Heart left ventricle (tissue), 16 donors: ENCODE measurements at regions not wholly inside any gene's neighbourhood (a gene's known extent, or its start where the extent isn't known, plus 50 kb on each side); places are given as distances from the start of the nearest gene placed in this dataset.

Experiments used
- ATAC-seq, 4 donors: fragments of 200-7000 bp; cut with Tn5 transposase; one replicate each; pipeline ENCODE4 v1.9.1; 2020 to 2022; ENCODE audit warnings: moderate library complexity in 4 of 4, mild to moderate bottlenecking in 3 of 4, moderate number of reproducible peaks in 1 of 4
- DNase-seq, 5 donors: peaks; one replicate each; pipeline ENCODE4 v3.0.0-alpha.2; 2020
- H3K27ac ChIP-seq, 12 donors: fragments of 200-600 bp; sonication (generic) in 4 of 12; one replicate each; pipeline versions ENCODE4 v1.5.0 to v1.8.0; 2016 to 2022; ENCODE audit warnings: mild to moderate bottlenecking in 2 of 12
- H3K27me3 ChIP-seq, 9 donors: fragments of 200-600 bp; sonication (generic) in 2 of 9; one replicate each; pipeline versions ENCODE4 v1.5.1 to v1.8.0; 2016 to 2022; ENCODE audit warnings: mild to moderate bottlenecking in 3 of 9
- H3K36me3 ChIP-seq, 9 donors: fragments of 200-600 bp; sonication (generic) in 2 of 9; one replicate each; pipeline versions ENCODE4 v1.5.0 to v1.8.0; 2018 to 2022; ENCODE audit warnings: mild to moderate bottlenecking in 2 of 9
- H3K4me1 ChIP-seq, 12 donors: fragments of 200-600 bp; sonication (generic) in 4 of 12; one replicate each; pipeline versions ENCODE4 v1.5.0 to v1.8.0; 2016 to 2022; ENCODE audit warnings: mild to moderate bottlenecking in 3 of 12
- H3K4me3 ChIP-seq, 12 donors: fragments of 200-600 bp; sonication (generic) in 4 of 12; one replicate each; pipeline versions ENCODE4 v1.5.0 to v1.8.0; 2017 to 2022; ENCODE audit warnings: mild to moderate bottlenecking in 9 of 12, moderate library complexity in 4 of 12
- H3K9me3 ChIP-seq, 12 donors: fragments of 200-600 bp; sonication (generic) in 4 of 12; one replicate each; pipeline versions ENCODE4 v1.5.0 to v1.8.0; 2016 to 2022; ENCODE audit warnings: mild to moderate bottlenecking in 1 of 12
- POLR2A ChIP-seq, 2 donors: fragments of 450-650 bp; IDR thresholded peaks; one replicate each; pipeline ENCODE4 v1.6.1; 2017; ENCODE audit warnings: antibody characterized with exemption in 2 of 2, mild to moderate bottlenecking in 2 of 2, moderate library complexity in 2 of 2
- WGBS, 4 donors: extraction: QIAGEN DNeasy Blood & Tissue Kit in 2 of 4; methylation state at CpG; one replicate each; pipeline versions ENCODE4 v1.1.5 to v1.1.7; 2013 to 2018; 5-methylcytosine and 5-hydroxymethylcytosine counted together
- intact Hi-C, 10 donors: fragments of 100-400 bp; cut with DNase I; formaldehyde crosslinking; loops; one replicate each; pipeline versions ENCODE4 v1.11.1 to v1.14.2; 2022
- TF ChIP-seq, protein P1 (sequence below), 12 donors: fragments of 200-600 bp; sonication (generic) in 4 of 12; IDR thresholded peaks; one replicate each; pipeline versions ENCODE4 v1.5.0 to v1.8.0; 2018 to 2022; ENCODE audit warnings: antibody characterized with exemption in 12 of 12, mild to moderate bottlenecking in 5 of 12
- donor health status: ischemic (EF 13 %, LVEDD 7.1; RV severe dilation, severe dysfunction).
- donor health status: healthy with polysubstance abuse.
- donor health status: DM: no; HTN: yes; CAD: no.
- donor health status: DM: no; HTN: no; CAD: no.
- donor health status: ischemic (EF 25% LVEDD 6.9; RV normal size, moderate dysfunction).
- donor health status: ischemic (EF 25% LVEDD 5.7; RV mildly dilated, moderate dysfunction).
- donor health status: healthy.
- donor health status: DM: yes; HTN: yes; CAD: no.
- donor health status: ischemic (EF 35%, LVEDD 5.7; RV mildly dilated, moderate dysfunction).
- donor health status: nonischemic (EF 11% LVEDD 7.7; RV severe dilation, severe dysfunction).
- donor health status: DM: yes; HTN: yes; CAD: no.
- donor health status: PGD.
- donor health status: ischemic (EF 29% LVEDD 5.4; RV normal size, mild dysfunction).
- donor health status: nonischemic (EF 23%, LVEDD 6.1; RV moderate dilation, normal function).

DNA sequence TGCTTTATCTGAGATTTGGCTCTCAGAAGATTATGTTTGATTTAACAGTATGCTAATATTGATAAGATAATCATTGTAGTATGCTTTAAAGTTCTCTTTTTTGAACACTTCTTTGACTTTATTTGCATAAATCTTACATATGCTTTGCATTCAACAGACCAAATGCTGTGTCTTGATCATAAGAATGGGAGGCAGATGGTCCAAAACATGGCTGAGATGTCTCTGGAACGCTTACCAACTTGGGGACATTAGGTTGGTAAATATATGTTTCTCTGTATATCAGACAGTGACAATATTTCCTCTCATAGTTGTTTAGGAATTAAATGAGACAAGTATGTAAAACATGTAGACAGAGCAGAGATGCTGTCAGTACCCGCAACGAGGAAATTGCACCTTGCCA is 197.9 kb upstream of the CTNND2 start:
- DNase-seq (no peak), ATAC-seq (no peak)
- Histone ChIP-seq H3K9me3 (peaks cover 0 to 3% (median 0%) of the 10 kb centered on the region in 12 donors), H3K36me3 (no peaks in the 10 kb centered on the region), H3K27ac (no peak overlapping the region), H3K4me1 (no peaks in the 10 kb centered on the region), H3K27me3 (no peaks in the 10 kb centered on the region), H3K4me3 (no peak overlapping the region)
- TF ChIP-seq, protein P1, sequence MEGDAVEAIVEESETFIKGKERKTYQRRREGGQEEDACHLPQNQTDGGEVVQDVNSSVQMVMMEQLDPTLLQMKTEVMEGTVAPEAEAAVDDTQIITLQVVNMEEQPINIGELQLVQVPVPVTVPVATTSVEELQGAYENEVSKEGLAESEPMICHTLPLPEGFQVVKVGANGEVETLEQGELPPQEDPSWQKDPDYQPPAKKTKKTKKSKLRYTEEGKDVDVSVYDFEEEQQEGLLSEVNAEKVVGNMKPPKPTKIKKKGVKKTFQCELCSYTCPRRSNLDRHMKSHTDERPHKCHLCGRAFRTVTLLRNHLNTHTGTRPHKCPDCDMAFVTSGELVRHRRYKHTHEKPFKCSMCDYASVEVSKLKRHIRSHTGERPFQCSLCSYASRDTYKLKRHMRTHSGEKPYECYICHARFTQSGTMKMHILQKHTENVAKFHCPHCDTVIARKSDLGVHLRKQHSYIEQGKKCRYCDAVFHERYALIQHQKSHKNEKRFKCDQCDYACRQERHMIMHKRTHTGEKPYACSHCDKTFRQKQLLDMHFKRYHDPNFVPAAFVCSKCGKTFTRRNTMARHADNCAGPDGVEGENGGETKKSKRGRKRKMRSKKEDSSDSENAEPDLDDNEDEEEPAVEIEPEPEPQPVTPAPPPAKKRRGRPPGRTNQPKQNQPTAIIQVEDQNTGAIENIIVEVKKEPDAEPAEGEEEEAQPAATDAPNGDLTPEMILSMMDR (IDR thresholded peaks at IDR 0.05): no peak
- TF ChIP-seq POLR2A (IDR thresholded peaks at IDR 0.05): no peak
- intact Hi-C loops: no loop called here
- 77 to 91% (median 81%) methylated on average over 3 of the region's 3 CpGs for WGBS, 4 donors

DNA sequence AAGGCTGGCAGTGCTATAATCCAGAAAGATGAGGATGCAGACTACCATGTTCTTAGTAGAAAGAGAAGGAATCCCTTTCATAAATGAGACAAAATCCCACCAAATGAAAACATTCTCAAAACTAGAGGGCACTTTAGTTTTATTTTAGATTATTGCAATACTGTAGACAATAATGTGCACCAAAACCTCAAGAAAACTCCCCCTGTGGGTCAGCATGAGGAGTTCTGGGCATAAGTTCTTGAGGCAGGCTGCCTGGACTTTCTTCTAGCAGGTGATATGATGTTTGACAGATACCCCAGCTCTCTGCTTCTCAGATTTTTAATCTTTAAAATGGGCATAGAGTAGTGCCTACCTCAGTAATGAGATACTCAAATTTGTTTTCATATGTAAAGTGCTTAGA is 196.3 kb upstream of the CTNND2 start:
- Histone ChIP-seq H3K4me3 (no peak overlapping the region), H3K9me3 (peaks cover 0 to 3% (median 0%) of the 10 kb centered on the region in 12 donors), H3K27me3 (no peaks in the 10 kb centered on the region), H3K27ac (no peak overlapping the region), H3K4me1 (no peaks in the 10 kb centered on the region), H3K36me3 (no peaks in the 10 kb centered on the region)
- DNase-seq (no peak), ATAC-seq (no peak)
- intact Hi-C loops: no loop called here
- TF ChIP-seq, protein P1 (IDR thresholded peaks at IDR 0.05): no peak
- TF ChIP-seq POLR2A (IDR thresholded peaks at IDR 0.05): no peak

- no peak for ATAC-seq
- 59 to 71% (median 66%) methylated on average over 4 of the region's 4 CpGs for WGBS, 4 donors
- Histone ChIP-seq H3K9me3 (peaks cover 0 to 3% (median 0%) of the 10 kb centered on the region in 12 donors), H3K4me1 (no peaks in the 10 kb centered on the region), H3K27ac (no peak overlapping the region), H3K27me3 (no peaks in the 10 kb centered on the region), H3K36me3 (no peaks in the 10 kb centered on the region), H3K4me3 (no peak overlapping the region)
- intact Hi-C loops: no loop called here
- TF ChIP-seq, protein P1 (IDR thresholded peaks at IDR 0.05): no peak
- TF ChIP-seq POLR2A (IDR thresholded peaks at IDR 0.05): no peak
- no peak for DNase-seq
Measured at GRCh38 chr5:12099296-12099695, 195.1 kb upstream of the CTNND2 start.

DNA sequence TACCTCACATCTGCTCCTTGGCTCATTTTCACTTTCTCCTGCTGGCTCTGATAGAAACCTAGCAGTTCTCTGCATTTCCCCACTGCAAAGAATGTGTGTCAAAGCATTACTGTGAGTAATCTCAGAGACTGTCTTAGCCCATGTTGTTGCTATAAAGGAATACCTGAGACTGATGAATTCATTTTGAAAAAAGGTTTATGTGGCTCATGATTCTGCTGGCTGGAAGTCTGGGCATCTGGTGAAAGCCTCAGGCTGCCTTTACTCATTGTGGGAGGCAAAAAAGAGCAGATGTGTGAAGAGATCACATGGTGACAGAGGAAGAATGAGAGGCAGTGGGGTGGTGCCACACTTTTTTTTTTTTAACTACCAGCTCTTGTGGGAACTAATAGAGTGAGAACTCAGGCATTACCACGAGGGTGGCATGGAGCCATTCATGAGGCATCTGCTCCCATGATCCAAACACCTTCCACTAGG is 191.6 kb upstream of the CTNND2 start:
- Histone ChIP-seq H3K9me3 (peaks cover 0 to 8% (median 0%) of the 10 kb centered on the region in 12 donors), H3K27ac (no peak overlapping the region), H3K36me3 (no peaks in the 10 kb centered on the region), H3K4me1 (no peaks in the 10 kb centered on the region), H3K27me3 (no peaks in the 10 kb centered on the region), H3K4me3 (no peak overlapping the region)
- TF ChIP-seq, protein P1 (IDR thresholded peaks at IDR 0.05): no peak
- TF ChIP-seq POLR2A (IDR thresholded peaks at IDR 0.05): no peak
- no peak for DNase-seq
- intact Hi-C loops: no loop called here
- ATAC-seq: no peak
- 34 to 53% (median 49%) methylated on average over 1 of the region's 1 CpG for WGBS, 4 donors
